Iris pigment epithelial cell (primary cell): ENCODE measurements at regions not wholly inside any gene's neighbourhood (a gene's known extent, or its start where the extent isn't known, plus 50 kb on each side); places are given as distances from the start of the nearest gene placed in this dataset.

Experiments used
- DNase-seq: peaks from one replicate; pipeline ENCODE4 v3.0.0-alpha.2; 2011; ENCODE audit warnings: low read depth

DNA sequence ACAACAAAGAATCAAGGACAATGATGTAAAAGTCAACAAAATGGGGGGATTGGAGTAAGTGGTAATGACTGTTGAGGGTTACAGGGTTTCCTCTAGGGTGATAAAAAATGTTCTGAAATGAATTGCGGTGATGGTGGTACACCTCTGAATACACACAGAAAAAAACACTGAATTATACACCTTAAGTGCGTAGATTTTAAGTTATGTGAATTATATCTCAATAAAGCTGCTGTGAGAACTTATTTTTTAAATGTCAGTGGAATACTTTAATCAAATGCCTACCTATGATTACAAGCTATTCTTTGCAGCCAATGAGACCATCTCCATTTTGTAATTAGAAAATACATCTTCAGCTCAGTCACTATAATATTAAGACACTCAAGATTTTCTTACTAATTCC lies 53.5 kb downstream of the ZNF608 start:
- DNase-seq, result no peak

DNA sequence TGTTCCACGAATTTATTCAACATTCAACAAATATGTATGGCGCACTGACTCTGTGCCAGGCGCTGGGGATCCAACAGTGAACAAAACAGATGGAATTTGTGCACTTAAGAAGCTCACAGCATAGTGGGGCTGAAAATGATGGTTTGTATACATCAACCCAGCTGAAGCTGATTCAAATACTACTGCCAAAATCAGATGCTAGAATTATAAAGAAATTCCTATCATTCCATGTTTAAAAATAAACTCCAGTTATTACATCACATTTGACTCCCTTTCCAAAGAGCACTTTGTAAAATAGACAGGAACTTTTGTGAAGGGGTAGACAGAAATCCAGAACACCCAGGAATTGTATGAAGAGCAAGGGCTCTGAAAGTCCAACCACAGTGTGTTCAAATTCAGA lies 54.1 kb downstream of the ZNF608 start:
- DNase-seq, result peak; percentile 85

DNA sequence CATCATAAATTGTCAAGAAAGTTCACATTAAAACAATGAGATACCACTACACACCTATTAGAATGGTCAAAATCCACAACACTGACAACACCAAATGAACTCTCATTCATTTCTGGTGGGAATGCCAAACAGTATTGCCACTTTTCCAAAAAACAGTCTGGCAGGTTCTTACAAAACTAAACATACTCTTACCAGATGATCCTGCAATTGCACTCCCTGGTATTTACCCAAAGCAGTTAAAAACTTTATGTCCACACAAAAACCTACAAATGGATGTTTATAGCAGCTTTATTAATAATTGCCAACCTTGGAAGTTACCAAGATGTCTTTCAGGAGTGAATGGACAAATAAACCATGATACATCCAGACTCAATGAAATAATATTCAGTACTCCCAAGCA lies 56.8 kb downstream of the ZNF608 start:
- DNase-seq, result no peak

DNA sequence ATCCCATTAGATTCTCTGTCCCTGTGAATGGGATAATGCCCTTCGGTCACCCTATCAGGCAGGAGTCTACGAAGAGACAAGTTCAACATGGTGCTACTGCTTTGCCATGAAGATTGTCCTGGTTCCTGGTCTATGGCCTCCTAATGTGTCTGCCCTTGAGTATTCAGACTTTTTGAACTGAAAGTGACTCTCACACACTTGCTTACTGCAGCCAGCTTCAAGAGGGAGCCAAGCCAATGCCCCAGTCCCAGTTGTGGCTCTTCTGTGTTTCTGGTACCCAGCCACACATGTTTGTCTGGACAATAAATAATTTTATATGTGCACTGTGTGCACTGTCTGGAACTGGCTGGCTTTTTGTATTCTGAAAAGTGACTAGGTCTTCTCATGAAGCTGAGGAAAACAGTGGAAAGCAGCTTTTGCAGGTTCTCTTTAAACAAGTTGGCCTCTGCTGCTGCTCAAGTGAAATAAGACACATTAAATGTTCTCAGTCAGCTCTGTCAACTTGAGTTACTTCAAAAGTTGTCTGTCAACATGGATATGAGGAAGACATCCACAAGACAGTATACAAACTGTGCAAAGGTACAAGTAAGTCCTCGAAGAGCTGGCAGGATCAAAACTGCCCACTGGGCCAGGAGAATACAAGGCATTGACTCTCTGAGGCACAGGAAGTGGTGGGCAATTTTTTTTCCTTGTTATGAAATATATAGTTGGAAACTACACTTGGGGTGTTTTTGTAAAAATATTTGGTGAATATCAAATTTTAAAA lies 60.0 kb downstream of the ZNF608 start:
- DNase-seq, result no peak

DNA sequence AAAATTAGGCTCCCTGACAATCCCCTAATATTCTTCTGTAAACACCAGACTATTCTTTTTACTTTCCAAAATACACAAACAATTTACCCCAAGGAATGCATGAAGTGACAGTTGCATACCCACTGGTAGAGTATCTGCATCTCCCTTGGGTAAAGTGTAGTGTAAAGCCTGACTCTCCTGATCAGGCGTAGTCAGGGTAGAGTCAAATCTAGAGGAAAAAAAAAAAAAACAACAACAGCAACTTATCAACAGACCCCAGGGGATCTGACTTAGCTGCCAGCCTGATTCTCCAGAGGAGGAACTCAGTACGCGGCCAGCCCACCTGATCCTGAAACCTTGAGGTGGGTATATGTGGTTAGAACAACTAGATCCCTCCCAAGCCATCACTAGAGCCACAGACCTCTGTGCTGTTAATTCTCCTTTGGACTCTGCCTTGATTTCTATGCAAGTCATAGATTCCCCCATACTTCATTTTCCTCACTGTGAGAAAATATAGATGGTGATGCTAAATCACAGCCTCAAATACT lies 61.0 kb downstream of the ZNF608 start:
- no peak for DNase-seq

DNA sequence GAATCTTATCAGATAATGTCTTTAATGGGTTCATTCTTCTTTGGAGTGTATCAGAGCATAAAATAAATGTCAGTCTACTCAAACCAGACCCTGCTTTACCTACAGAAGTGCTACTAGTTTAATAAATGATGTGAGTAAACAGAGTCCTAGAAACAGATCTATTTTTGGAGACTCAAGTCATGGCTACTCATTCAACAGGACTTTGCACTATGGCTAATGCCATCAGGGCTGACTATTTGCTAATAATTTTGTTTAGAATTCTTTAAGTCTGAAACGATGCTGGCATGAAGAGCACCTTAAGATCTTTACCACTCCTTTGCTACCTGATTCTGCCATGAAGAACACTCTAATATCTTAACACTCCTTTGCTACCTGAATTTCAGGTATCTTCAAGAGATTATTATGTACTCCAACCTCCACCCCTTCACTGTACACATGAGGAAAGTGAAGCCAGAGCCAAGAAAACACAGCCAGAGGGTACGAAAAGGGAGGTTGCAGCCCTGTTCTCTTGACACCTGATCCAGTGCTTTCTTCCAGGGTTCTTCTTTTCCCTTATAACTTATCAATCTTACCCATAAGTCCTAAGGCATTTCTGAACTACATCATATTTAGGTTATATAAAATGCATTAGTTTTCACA lies 62.4 kb downstream of the ZNF608 start:
- no peak for DNase-seq

DNA sequence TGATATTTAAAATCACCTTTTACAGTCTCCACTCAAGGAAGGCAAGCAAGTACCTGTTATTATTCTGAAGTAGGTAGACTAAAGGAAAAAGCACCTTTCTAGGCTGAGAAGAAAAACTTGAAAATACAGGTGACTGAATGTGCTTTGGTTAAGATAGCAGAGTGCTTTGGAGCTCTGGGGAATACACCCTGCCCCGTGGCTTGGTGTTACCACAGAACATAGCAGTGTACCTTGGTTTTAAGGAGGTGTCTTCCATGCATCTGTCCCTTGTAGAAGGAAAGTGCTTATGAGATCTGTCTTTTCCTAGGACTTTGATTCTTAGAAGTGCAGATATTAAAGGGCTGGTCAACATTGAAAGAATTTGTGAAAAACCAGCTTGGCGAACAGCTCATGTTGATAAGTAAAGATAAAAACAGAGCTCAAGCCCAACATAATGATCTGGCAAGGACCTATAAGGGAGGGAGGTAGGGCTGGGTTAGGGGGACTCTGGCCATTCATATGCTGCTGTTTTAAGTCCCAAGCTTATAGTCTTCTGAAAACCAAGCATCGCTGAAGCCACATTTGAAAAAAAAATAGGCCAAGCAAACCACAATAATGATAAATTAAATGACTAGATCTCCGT lies 66.8 kb downstream of the ZNF608 start:
- DNase-seq, result no peak

DNA sequence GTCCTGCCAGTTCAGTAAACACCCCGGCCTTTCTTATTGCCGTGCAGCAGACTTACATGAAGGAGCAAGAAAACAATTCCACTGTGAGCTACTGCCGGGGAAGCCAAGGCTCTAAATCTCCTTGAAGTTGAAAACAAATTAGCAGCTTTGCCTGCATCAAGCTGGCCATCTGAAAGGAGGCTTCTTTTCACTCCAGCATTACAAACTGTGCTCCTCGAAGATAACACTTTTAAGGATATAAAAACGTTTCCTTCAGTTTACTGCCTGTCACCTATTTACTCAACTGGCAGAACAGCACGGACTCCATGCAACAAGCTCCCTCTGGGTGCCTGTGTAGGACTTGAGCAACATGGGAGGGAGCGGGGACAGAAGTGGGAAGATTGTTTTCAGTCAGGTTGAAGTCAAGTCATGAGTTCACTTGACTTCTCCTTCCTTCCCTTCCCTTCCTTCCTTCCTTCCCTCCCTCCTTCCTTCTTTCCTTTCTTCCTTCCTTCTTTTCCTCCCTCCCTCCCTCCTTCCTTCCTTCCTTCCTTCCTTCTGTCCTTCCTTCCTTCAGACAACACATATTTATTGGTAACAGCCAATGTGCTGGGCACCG lies 67.4 kb downstream of the ZNF608 start:
- DNase-seq, result no peak

DNA sequence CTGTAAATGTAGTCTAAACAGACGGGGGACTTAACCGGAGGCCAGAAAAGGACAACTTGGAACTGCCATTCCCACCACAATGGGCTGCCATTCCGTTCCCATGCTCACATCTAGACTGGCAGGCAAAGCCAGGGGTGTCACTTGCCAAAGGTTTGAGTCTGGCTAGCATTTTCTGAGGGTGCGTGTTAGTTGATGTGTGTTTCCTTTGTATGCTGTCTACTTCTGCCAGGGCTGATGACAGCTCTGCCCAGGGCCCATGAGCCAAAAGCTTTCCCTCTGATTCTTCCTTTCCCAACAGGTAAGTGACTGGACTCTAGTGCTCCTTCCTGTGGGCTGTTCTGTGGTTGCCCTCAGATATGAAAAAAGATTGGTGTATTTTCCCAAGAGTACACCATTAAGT lies 68.0 kb downstream of the ZNF608 start:
- no peak for DNase-seq

DNA sequence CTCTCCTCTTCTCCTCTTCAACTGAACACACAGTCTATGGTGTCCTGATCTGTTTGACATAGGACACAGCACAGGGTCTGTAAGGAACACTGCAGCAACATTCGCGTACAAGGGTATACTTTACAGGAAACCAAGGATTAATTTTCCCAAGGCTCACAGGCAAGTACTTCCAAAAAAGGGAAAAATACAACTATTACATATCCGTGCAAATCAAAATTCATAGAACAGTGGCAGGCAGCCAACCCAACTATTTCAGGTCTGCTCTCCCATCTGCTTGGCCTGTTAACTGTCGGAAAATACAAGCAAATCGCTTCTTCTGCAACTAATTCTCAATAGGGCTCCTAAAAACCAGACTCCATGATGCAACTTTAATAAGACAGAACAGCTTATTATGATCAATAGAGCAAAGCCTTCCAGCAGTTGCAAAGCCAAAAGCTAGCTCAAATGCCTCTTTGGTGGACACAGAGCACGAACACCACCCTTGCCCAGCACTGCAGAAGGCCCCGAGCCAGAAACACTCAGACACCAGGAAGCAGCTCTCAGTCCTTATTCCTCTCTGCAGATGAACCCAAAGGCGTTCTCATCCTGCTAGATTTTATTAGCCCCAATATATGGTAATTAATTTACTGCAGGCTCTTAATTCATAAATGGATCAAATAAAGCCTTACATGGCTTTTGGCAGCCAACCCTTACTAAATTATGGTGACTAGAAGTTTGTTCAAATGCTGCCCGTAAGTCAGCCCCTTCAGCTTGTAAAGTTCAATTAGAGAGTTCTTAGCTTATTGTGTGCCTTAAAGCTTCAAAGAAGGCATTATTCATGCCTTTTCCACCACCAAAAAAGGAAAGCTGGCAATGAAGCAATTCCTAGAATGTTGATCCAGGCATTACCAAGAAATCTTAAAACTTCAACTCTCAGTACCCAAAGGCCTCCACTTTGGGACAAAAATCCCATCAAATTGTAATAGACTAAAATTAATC lies 68.8 kb downstream of the ZNF608 start:
- DNase-seq, result peak; percentile 74

DNA sequence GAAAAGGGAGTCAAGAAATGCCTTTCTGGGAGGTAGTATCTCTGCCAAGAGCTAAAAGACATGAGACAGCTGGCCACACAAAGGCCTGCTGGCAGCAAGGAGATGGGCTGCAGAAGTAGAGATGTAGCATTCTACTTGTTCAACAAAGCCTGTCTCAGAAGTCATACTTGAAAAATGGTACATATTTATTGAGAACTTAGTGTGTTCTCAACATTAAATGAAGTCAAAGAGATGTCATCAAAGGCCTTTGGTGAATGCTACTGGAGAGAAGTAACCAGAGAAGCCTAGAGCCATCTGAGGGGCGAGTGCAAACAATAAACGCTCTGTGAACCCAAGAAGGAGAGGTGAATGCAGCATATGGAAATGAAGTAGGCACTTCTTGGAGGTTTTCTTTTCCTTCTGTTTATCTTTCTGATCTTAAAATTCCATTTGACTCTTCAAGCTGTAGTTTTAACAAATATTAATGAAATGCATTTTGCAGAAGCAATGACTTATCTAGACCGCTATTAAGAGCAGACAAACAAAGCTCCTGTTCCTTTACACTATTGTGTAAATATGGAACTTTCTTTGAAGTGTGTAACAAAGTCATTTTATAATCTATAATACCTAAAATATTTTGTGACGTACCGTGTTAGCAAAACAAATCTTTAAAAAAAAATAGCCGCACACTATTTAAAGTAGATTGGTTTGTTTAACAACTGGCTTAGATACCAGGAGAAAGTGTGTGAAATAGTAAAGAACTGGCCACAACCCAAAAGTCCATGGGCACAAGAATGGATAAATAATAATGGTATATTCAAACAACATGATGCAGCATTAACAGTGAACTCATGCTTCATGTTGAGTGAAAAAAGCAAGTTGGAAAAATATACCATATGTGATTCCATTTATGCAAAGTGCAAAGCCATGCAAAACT lies 70.2 kb downstream of the ZNF608 start:
- DNase-seq, result no peak

DNA sequence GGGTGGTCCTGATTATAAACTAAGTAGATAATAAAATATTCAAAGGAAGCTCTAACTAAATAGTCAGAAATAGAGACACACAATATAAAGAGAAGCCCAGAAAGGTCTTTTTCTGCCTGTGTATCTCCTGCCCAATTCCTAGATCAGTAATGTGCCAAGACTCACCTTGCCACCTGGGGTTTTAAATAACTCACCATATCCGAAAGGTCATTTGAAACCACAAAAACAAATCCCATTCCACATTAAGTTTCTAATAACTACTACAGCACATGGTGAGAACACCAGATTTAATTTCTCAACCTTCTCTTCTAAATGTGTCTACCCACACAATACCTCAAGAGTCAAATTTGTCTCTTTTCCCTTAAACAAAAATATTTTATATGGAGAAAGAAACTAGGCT lies 75.2 kb downstream of the ZNF608 start:
- no peak for DNase-seq

DNA sequence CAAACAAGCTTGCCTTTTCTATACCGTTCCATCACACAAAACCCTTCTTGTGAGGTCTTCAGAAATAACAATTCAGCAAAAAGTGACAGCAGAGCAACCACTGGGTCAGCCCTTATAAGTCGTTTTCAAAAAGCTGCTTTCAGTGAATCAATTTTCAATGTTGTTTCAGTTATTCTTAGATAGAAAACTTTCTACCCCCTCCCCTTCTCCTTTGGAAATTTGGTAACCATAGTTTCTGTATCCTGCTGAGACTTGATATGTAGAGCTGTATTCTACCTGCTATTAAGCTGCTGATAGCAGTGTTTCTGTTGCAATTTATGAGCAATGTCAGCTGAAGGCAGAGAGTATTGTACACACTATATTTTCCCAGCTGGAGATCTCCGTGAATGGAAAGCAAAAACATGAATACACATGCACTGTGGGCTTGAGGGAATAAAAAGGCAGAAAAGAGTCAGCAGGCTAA lies 75.7 kb downstream of the ZNF608 start:
- DNase-seq, result no peak

DNA sequence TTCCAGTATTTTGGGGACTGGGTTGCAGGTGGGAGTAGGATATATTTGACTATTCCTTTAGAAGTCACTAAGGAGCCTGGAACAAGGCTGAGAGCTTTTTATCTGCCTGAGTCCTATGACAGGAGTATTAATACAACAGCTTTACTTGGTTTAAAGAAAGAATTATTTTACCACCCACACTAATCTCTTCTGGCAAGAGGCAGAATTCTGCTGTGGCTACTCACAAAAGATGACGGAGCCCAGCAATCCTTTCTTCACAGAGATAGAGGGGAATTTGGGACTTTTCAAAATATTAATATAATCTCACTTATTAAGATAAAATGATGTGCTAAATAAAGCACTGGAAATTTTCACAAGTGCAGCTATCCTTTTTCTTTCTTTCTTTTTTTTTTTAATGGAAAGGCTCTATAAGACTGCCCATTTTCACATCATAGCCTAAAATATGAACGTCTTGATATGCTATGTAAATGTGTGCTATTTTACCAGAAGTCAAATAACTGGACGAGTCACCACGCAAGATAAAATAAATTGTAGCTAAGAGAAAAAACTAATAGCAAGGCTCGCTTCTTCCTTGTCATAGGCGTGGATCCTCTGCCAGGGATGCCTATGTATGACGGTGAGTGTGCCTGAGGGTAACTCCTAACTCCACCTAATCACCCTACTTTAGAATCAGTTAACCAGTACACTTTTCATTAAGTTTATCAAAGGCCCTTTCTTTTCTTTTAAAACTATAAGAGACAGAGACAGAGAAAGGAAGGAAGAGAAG lies 76.3 kb downstream of the ZNF608 start:
- DNase-seq, result peak; percentile 79

DNA sequence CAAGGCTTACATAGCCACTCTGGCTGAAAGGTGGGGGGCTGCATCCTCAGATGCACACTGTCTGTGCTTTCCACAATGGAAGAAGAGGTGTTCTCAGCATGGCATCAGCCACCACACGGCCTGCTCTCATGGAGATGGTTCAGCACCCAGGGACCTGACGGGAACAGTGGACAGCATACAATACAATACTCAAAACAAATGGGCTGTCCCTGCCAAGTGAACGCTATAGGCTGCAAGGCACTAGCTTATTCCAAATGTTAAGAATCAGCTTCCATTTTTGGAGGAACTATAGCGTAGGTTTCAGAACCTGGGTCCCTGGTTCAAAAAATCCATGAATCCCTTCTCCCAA lies 77.2 kb downstream of the ZNF608 start:
- DNase-seq, result no peak

DNA sequence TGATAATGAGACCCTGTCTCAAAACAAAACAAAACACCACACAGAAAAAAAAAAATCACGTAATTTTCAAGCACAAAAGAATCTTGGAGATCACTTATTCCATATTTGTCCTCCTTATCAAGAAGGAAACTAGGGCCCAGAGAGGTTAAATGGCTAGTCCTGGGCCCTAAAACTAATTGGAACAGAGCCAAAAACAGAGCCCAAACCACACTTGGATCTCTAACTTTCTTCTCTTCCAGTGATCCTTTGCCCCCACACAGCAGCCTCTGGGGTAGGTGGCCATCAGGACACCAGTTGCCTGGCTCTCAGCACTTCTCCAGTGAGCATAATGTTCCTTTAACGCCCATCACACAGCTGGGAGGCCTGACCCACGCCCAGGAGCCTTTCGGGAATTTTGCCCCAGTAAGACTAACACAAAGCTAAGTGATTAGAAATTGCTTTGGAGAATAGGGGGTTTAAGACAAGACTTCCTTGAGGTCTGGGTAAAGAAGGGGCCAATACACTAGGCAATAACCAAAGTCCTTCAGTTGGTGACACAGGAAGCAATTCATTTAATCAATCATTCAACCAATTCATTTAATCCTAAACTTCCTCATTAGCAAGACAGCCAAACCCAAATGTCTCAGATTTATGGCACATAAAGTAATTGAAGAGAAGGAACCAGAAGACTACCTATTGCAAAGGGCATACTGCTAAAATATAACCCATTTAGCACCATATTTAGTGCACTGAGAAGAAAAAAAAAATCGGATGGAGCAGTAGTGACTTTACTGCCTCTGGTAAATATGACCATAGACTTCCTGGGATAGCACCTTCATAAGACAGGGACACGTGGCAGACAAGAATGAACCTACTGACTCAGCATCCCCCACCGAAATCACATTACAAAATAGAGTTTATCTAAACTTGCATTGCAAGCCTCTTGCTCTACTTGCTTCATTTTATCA lies 77.8 kb downstream of the ZNF608 start:
- DNase-seq, result no peak

DNA sequence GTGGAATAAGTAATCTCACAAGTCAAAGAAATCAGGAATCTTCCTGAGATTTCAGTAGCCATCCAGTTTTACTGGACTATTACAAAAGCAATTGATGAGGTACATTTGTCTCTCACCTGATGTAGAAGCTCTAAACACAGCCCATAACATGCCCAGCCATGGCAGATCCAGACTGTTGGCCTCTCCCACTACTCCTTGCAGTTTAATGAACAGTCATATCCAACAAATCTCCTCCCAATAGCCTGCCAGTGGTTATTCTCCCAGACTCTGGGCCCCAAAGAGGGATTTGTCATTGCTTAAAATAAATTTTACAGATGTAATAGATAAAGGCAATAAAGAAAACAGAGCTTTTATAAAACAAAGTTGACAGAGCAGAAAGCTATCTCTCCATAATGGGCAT lies 80.8 kb downstream of the ZNF608 start:
- DNase-seq, result no peak

DNA sequence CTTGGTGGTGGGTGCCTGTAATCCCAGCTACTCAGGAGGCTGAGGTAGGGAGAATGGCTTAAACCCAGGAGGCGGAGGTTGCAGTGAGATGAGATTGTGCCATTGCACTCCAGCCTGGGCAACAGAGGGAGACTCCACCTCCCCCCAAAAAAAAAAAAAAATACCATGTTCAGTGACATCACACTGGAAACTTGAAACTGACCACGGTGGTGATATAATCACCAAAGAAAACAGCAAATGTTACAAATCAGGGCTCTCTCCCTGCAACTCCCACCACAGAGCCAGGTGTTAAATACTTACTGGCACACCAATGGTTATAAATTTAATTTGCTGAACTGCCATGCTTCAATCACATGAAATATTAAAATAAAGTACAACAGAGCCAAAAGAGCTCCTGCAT lies 81.4 kb downstream of the ZNF608 start:
- no peak for DNase-seq

DNA sequence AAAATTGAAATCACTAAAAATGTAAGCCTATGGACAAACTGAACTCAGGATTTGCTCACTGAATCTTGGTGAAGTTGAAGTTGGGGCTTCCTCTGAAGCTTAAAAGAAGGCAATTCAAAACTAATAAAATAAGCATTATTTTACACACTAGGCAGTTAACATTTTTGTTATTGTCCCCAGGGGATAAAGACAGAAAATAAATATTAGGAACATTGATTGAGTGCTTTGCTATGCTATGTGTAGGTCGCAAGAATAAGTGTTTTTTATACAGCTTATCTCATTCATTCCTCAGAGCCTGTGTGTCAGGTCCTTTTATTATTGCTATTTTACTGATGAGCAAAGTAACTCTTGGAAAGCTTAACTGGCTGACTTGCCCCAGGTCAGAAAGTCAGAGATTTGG lies 82.2 kb downstream of the ZNF608 start:
- no peak for DNase-seq
